Thyroid gland (tissue), 4 donors: ENCODE measurements at regions not wholly inside any gene's neighbourhood (a gene's known extent, or its start where the extent isn't known, plus 50 kb on each side); places are given as distances from the start of the nearest gene placed in this dataset.
"Not testable (repeated sequence)": the region's sequence is repeated elsewhere in the genome, so short reads cannot be mapped to it uniquely, and the experiment has no call there.

Experiments used
- CTCF ChIP-seq, 6 experiments: fragments of 200-600 bp in 3 of 6; fragments of 450-650 bp in 3 of 6; sonication (generic) in 3 of 6; IDR thresholded peaks; one replicate each; pipeline ENCODE4 v1.5.1; 2016 to 2019; ENCODE audit warnings: antibody characterized with exemption in 6 of 6, mild to moderate bottlenecking in 2 of 6, inconsistent platforms in 1 of 6, moderate library complexity in 1 of 6
- POLR2A ChIP-seq, 2 donors: fragments of 450-650 bp; IDR thresholded peaks; one replicate each; pipeline ENCODE4 v1.6.1; 2017; ENCODE audit warnings: antibody characterized with exemption in 2 of 2, mild to moderate bottlenecking in 2 of 2, moderate library complexity in 1 of 2

- TF ChIP-seq CTCF, POLR2A (IDR thresholded peaks at IDR 0.05): not testable (repeated sequence)
Measured at GRCh38 chr20:48436609-48437008, 391.2 kb downstream of the PREX1 start.
